Neural progenitor cell (in vitro differentiated cells): ENCODE measurements at regions not wholly inside any gene's neighbourhood (a gene's known extent, or its start where the extent isn't known, plus 50 kb on each side); places are given as distances from the start of the nearest gene placed in this dataset.

Experiments
- DNase-seq: peaks from one replicate; pipeline ENCODE4 v3.0.0-alpha.2; 2016; ENCODE audit warnings: low spot score
- H2AFZ ChIP-seq: fragments of 200-600 bp; sonication (generic); replicated peaks from 2 replicates; pipeline ENCODE4 v1.6.1; 2016; ENCODE audit warnings: antibody characterized with exemption
- H3F3A ChIP-seq: fragments of 200-600 bp; sonication (generic); 2 replicates; pipeline ENCODE4 v1.6.1; 2016; ENCODE audit warnings: antibody characterized with exemption, low read depth
- H3K27ac ChIP-seq: fragments of 200-600 bp; sonication (generic); 2 replicates; pipeline ENCODE4 v1.5.1; 2016; ENCODE audit warnings: mild to moderate bottlenecking
- H3K27me3 ChIP-seq: fragments of 200-600 bp; sonication (generic); 2 replicates; pipeline ENCODE4 v1.6.1; 2016; ENCODE audit warnings: mild to moderate bottlenecking, moderate library complexity
- H3K36me3 ChIP-seq: fragments of 200-600 bp; sonication (generic); 2 replicates; pipeline ENCODE4 v1.5.1; 2016
- H3K4me1 ChIP-seq: fragments of 200-600 bp; sonication (generic); 2 replicates; pipeline ENCODE4 v1.6.1; 2016; ENCODE audit warnings: mixed run types
- H3K4me2 ChIP-seq: fragments of 200-600 bp; sonication (generic); 2 replicates; pipeline ENCODE4 v1.6.1; 2016
- H3K4me3 ChIP-seq: fragments of 200-600 bp; sonication (generic); 2 replicates; pipeline ENCODE4 v1.5.1; 2016
- H3K79me2 ChIP-seq: fragments of 200-600 bp; sonication (generic); 2 replicates; pipeline ENCODE4 v1.6.1; 2016; ENCODE audit warnings: low read depth
- H3K9ac ChIP-seq: fragments of 200-600 bp; sonication (generic); 2 replicates; pipeline ENCODE4 v1.6.1; 2016
- H3K9me3 ChIP-seq: fragments of 200-600 bp; sonication (generic); 2 replicates; pipeline ENCODE4 v1.5.1; 2016; ENCODE audit warnings: low read depth
- H4K20me1 ChIP-seq: fragments of 200-600 bp; sonication (generic); 2 replicates; pipeline ENCODE4 v1.6.1; 2016; ENCODE audit warnings: low read depth
- H3K27ac Mint-ChIP-seq: 3 replicates; pipeline ENCODE4 v1.8.0; 2021; ENCODE audit warnings: mixed read lengths
- H3K27me3 Mint-ChIP-seq: 2 replicates; pipeline ENCODE4 v1.8.0; 2022; ENCODE audit warnings: low read depth, mild to moderate bottlenecking, inconsistent platforms, moderate library complexity, mixed read lengths; ENCODE audit not compliant: insufficient read depth
- H3K36me3 Mint-ChIP-seq: 3 replicates; pipeline ENCODE4 v1.8.0; 2021; ENCODE audit warnings: mixed read lengths
- H3K4me1 Mint-ChIP-seq: 3 replicates; pipeline ENCODE4 v1.8.0; 2021; ENCODE audit warnings: mixed read lengths
- H3K4me3 Mint-ChIP-seq: 3 replicates; pipeline ENCODE4 v1.8.0; 2021; ENCODE audit warnings: mild to moderate bottlenecking, moderate library complexity, mixed read lengths
- H3K9me3 Mint-ChIP-seq: 3 replicates; pipeline ENCODE4 v1.8.0; 2020; ENCODE audit warnings: mixed read lengths
- EZH2 ChIP-seq: fragments of 200-600 bp; sonication (generic); IDR thresholded peaks from 2 replicates; pipeline ENCODE4 v1.6.1; 2017; ENCODE audit warnings: antibody characterized with exemption, mild to moderate bottlenecking, moderate library complexity
- EZH2phosphoT487 ChIP-seq: fragments of 200-600 bp; sonication (generic); IDR thresholded peaks from 2 replicates; pipeline ENCODE4 v1.6.1; 2017; ENCODE audit warnings: antibody characterized with exemption
- TF ChIP-seq, protein P1 (sequence below): fragments of 200-600 bp; sonication (generic); IDR thresholded peaks from 2 replicates; pipeline ENCODE4 v1.5.1; 2017; ENCODE audit warnings: antibody characterized with exemption, mild to moderate bottlenecking

DNA sequence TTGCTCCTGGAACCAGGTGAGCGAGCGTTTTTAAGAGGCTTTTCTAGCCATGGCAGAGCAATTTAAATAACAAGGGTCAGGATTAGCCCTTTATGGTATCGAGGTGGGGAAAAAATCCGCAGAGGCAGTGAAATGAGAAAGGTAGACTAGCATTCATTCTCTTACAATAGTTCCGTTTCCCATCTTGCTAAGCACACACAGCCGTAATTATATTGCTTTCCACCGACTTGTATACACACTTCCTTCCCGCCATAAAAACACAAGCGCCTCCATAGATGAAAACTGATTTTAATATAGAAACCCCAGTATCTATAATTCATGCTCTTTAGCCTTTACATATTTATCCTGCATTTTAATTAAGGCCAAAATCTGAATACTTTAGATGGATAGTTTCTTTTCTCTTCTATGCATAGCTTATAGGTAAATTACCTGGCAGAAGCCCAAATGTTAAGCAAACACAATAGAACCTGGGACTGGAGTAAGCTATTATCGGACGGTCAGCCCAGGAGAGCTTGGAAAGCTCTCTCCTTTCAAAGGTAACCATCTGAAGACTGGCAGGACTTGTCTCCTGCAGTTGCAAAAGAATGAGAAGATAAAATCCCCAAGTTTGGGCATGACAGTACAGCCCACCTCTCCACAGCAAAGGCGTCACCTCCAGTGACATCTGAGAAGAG lies 90.9 kb upstream of the MC3R start:
- no peaks in the 10 kb centered on the region for H3K36me3 Mint-ChIP-seq
- H3K27me3 ChIP-seq = no peaks in the 10 kb centered on the region
- no peaks in the 10 kb centered on the region for H3K36me3 ChIP-seq
- no peak overlapping the region for H3K9ac ChIP-seq
- no peak overlapping the region for H3K27ac ChIP-seq
- H3K4me3 ChIP-seq = no peak overlapping the region
- H3K79me2 ChIP-seq = no peaks in the 10 kb centered on the region
- no peak overlapping the region for H2AFZ ChIP-seq
- H3F3A ChIP-seq = no peaks in the 10 kb centered on the region
- peaks cover 4% of the 10 kb centered on the region for H3K4me1 Mint-ChIP-seq
- TF ChIP-seq, protein P1, sequence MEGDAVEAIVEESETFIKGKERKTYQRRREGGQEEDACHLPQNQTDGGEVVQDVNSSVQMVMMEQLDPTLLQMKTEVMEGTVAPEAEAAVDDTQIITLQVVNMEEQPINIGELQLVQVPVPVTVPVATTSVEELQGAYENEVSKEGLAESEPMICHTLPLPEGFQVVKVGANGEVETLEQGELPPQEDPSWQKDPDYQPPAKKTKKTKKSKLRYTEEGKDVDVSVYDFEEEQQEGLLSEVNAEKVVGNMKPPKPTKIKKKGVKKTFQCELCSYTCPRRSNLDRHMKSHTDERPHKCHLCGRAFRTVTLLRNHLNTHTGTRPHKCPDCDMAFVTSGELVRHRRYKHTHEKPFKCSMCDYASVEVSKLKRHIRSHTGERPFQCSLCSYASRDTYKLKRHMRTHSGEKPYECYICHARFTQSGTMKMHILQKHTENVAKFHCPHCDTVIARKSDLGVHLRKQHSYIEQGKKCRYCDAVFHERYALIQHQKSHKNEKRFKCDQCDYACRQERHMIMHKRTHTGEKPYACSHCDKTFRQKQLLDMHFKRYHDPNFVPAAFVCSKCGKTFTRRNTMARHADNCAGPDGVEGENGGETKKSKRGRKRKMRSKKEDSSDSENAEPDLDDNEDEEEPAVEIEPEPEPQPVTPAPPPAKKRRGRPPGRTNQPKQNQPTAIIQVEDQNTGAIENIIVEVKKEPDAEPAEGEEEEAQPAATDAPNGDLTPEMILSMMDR = no peak
- TF ChIP-seq EZH2phosphoT487 = no peak
- no peak for TF ChIP-seq EZH2
- H3K4me2 ChIP-seq = no peak overlapping the region
- peaks cover 2% of the 10 kb centered on the region for H3K27me3 Mint-ChIP-seq
- H3K9me3 Mint-ChIP-seq = peaks cover 13% of the 10 kb centered on the region
- no peaks in the 10 kb centered on the region for H3K4me1 ChIP-seq
- no peak overlapping the region for H3K27ac Mint-ChIP-seq
- no peaks in the 10 kb centered on the region for H4K20me1 ChIP-seq
- no peaks in the 10 kb centered on the region for H3K9me3 ChIP-seq
- no peak for DNase-seq
- no peak overlapping the region for H3K4me3 Mint-ChIP-seq

DNA sequence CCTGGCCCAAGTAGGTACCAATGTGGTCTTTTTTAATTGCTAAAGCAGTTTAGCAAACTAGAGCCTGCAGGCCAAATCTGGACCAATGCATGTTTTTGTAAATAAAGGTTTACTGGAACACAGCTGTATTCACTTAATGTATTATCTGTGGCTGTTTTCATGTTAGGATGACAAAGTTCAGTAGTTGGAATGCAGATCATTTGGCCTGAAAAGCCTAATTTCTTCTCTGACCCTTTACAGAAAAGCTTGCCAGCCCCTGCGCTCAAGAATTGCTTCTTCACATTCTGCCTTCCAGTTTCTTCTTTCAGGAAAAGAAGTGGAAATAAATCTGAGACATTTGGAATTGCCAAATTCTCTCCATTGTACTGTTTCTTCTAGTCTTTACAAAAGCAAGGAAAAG lies 90.0 kb upstream of the MC3R start:
- Mint-ChIP-seq H3K36me3 (no peaks in the 10 kb centered on the region), H3K27me3 (no peaks in the 10 kb centered on the region), H3K27ac (no peak overlapping the region), H3K4me1 (peaks cover 4% of the 10 kb centered on the region), H3K4me3 (no peak overlapping the region), H3K9me3 (peaks cover 13% of the 10 kb centered on the region)
- Histone ChIP-seq H3K4me3 (no peak overlapping the region), H4K20me1 (no peaks in the 10 kb centered on the region), H3K4me2 (no peak overlapping the region), H3K9me3 (no peaks in the 10 kb centered on the region), H2AFZ (no peak overlapping the region), H3K36me3 (no peaks in the 10 kb centered on the region), H3K79me2 (no peaks in the 10 kb centered on the region), H3F3A (no peaks in the 10 kb centered on the region), H3K27ac (no peak overlapping the region), H3K4me1 (no peaks in the 10 kb centered on the region), H3K9ac (no peak overlapping the region), H3K27me3 (no peaks in the 10 kb centered on the region)
- no peak for DNase-seq
- TF ChIP-seq EZH2phosphoT487 (no peak), EZH2 (no peak)

DNA sequence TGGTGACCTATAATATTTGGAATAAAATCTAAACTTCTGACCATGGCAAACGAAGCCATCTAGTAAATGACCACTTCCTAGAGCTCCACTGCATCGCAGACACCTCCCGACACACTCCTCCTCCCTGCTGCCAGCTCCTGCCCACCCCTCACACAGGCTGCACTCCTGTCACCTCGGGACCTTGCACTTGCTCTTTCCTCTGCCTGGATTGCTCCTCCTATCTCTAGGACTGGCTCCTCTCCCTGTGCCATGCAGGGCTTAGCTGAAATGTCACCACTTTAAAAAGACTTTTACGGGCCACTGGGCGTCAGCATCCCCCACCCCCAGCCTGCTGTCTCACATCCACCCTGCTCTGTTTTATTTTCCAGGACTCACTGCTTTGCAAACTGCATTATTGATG lies 87.6 kb upstream of the MC3R start:
- H3K4me3 Mint-ChIP-seq = no peak overlapping the region
- Histone ChIP-seq H3K9me3 (no peaks in the 10 kb centered on the region), H3K36me3 (no peaks in the 10 kb centered on the region), H3K27me3 (no peaks in the 10 kb centered on the region), H3K27ac (no peak overlapping the region), H3K4me3 (no peak overlapping the region), H2AFZ (no peak overlapping the region), H4K20me1 (no peaks in the 10 kb centered on the region), H3K4me1 (no peaks in the 10 kb centered on the region), H3K9ac (no peak overlapping the region), H3K79me2 (no peaks in the 10 kb centered on the region), H3K4me2 (no peak overlapping the region), H3F3A (no peaks in the 10 kb centered on the region)
- no peaks in the 10 kb centered on the region for H3K27me3 Mint-ChIP-seq
- H3K9me3 Mint-ChIP-seq = peaks cover 10% of the 10 kb centered on the region
- H3K27ac Mint-ChIP-seq = no peak overlapping the region
- H3K4me1 Mint-ChIP-seq = peaks cover 4% of the 10 kb centered on the region
- no peak for TF ChIP-seq EZH2phosphoT487
- no peak for TF ChIP-seq EZH2
- TF ChIP-seq, protein P1 = no peak
- DNase-seq = no peak
- no peaks in the 10 kb centered on the region for H3K36me3 Mint-ChIP-seq

DNA sequence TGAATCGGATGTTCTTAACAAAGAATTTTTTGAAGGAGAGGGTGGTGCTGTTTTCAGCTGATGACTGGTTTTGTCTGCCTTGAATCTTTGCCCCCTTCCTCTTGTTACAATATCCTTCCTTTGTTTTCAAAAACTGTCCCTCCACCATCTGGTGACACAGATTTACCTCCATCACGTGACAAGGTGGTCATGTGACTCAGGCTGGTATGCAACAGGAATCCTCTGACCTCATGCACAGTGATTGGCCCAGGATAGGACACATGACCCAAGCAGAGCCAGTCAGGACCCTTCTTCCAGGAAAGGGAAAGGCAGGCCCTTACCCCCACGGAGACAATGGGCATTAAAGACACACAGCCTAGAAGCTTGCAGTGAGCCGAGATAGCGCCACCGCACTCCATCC lies 84.7 kb upstream of the MC3R start:
- H3K9me3 Mint-ChIP-seq = peaks cover 9% of the 10 kb centered on the region

More for the DNA sequence above, 84.7 kb upstream of the MC3R start:
- H3K36me3 Mint-ChIP-seq = no peaks in the 10 kb centered on the region
- TF ChIP-seq EZH2 (no peak), EZH2phosphoT487 (no peak)
- TF ChIP-seq, protein P1 = no peak
- peaks cover 4% of the 10 kb centered on the region for H3K4me1 Mint-ChIP-seq
- no peak overlapping the region for H3K27ac Mint-ChIP-seq
- Histone ChIP-seq H3K4me2 (no peak overlapping the region), H3K27ac (no peak overlapping the region), H3K79me2 (no peaks in the 10 kb centered on the region), H3K36me3 (no peaks in the 10 kb centered on the region), H3K27me3 (no peaks in the 10 kb centered on the region), H3F3A (no peaks in the 10 kb centered on the region), H3K9me3 (no peaks in the 10 kb centered on the region), H3K4me3 (no peak overlapping the region), H4K20me1 (no peaks in the 10 kb centered on the region), H2AFZ (no peak overlapping the region), H3K4me1 (no peaks in the 10 kb centered on the region), H3K9ac (no peak overlapping the region)
- H3K4me3 Mint-ChIP-seq = no peak overlapping the region
- H3K27me3 Mint-ChIP-seq = no peaks in the 10 kb centered on the region
- no peak for DNase-seq
